HG02870 (cell line): ENCODE measurements at regions not wholly inside any gene's neighbourhood (a gene's known extent, or its start where the extent isn't known, plus 50 kb on each side); places are given as distances from the start of the nearest gene placed in this dataset.

ENCODE experiments used
- ATAC-seq: cut with Tn5 transposase; IDR thresholded peaks from one replicate; pipeline ENCODE4 v1.9.1; 2021; ENCODE audit warnings: mild to moderate bottlenecking, moderate library complexity; ENCODE audit not compliant: unreplicated experiment

- ATAC-seq, result no peak
Measured at GRCh38 chr9:99282406-99282805, 60.3 kb downstream of the SEC61B start.

- ATAC-seq, result no peak
Measured at GRCh38 chr9:99285965-99286364, 63.9 kb downstream of the SEC61B start.

- ATAC-seq, result no peak
Measured at GRCh38 chr9:99286536-99286935, 64.5 kb downstream of the SEC61B start.

GRCh38 chr9:99287641-99288040 is 65.6 kb downstream of the SEC61B start:
- ATAC-seq, result no peak

GRCh38 chr9:99288830-99289229 is 66.7 kb downstream of the SEC61B start:
- no peak for ATAC-seq

- no peak for ATAC-seq
Measured at GRCh38 chr9:99294850-99295461, 72.9 kb downstream of the SEC61B start.

- no peak for ATAC-seq
Measured at GRCh38 chr9:99296291-99296951, 74.3 kb downstream of the SEC61B start.

GRCh38 chr9:99298614-99299013 is 76.5 kb downstream of the SEC61B start:
- no peak for ATAC-seq

GRCh38 chr9:99299211-99300102 is 77.4 kb downstream of the SEC61B start:
- ATAC-seq, result no peak

GRCh38 chr9:99300103-99300439 is 78.0 kb downstream of the SEC61B start:
- ATAC-seq, result no peak

- ATAC-seq, result no peak
Measured at GRCh38 chr9:99300603-99301002, 78.5 kb downstream of the SEC61B start.

- no peak for ATAC-seq
Measured at GRCh38 chr9:99303177-99303576, 81.1 kb downstream of the SEC61B start.

- ATAC-seq, result no peak
Measured at GRCh38 chr9:99305124-99305523, 83.0 kb downstream of the SEC61B start.

- ATAC-seq, result no peak
Measured at GRCh38 chr9:99305820-99306811, 84.0 kb downstream of the SEC61B start.

- ATAC-seq, result no peak
Measured at GRCh38 chr9:99307851-99308250, 85.8 kb downstream of the SEC61B start.

GRCh38 chr9:99309141-99309939 is 87.3 kb downstream of the SEC61B start:
- no peak for ATAC-seq

GRCh38 chr9:99312736-99313135 is 90.7 kb downstream of the SEC61B start:
- ATAC-seq, result no peak

- no peak for ATAC-seq
Measured at GRCh38 chr9:99319048-99319447, 97.0 kb downstream of the SEC61B start.

GRCh38 chr9:99322299-99322698 is 100.2 kb downstream of the SEC61B start:
- ATAC-seq, result no peak
